ENCODE measurements at regions not wholly inside any gene's neighbourhood (a gene's known extent, or its start where the extent isn't known, plus 50 kb on each side); places are given as distances from the start of the nearest gene placed in this dataset.
A peak's percentile ranks its signal among the peaks of the same experiment; 100 is the strongest.

- DNase-seq: no peak
Measured at GRCh38 chr6:46072866-46073265, 56.9 kb upstream of the ENPP4 start.

- peak; percentile 28 for DNase-seq
Measured at GRCh38 chr6:46078294-46078693, 51.5 kb upstream of the ENPP4 start.

GRCh38 chr6:46079061-46079460 is 50.7 kb upstream of the ENPP4 start:
- DNase-seq: no peak

All from activated CD4-positive, alpha-beta T cell treated with anti-CD3 and anti-CD28 coated beads for 48 hours (primary cell).